WERI-Rb-1 (cell line): ENCODE measurements at regions not wholly inside any gene's neighbourhood (a gene's known extent, or its start where the extent isn't known, plus 50 kb on each side); places are given as distances from the start of the nearest gene placed in this dataset.
"Not testable (repeated sequence)": the region's sequence is repeated elsewhere in the genome, so short reads cannot be mapped to it uniquely, and the experiment has no call there.

Experiments used
- DNase-seq: peaks from one replicate; pipeline ENCODE4 v3.0.0-alpha.2; 2020
- H3K27ac ChIP-seq: fragments of 250-450 bp; sonication (Bioruptor Pico); 2 replicates; pipeline ENCODE4 v1.5.1; 2020; ENCODE audit warnings: mild to moderate bottlenecking, moderate library complexity
- H3K27me3 ChIP-seq: fragments of 250-450 bp; sonication (Bioruptor Pico); 2 replicates; pipeline ENCODE4 v1.5.1; 2021; ENCODE audit warnings: mild to moderate bottlenecking, low read depth, moderate library complexity; ENCODE audit not compliant: insufficient read depth, severe bottlenecking
- H3K36me3 ChIP-seq: fragments of 250-450 bp; sonication (Bioruptor Pico); 2 replicates; pipeline ENCODE4 v1.5.1; 2020; ENCODE audit warnings: mild to moderate bottlenecking, moderate library complexity
- H3K4me3 ChIP-seq: 2 replicates; pipeline ENCODE4 v1.5.1; 2011; ENCODE audit warnings: low read depth, mild to moderate bottlenecking, control low read depth, low read length
- H3K9me3 ChIP-seq: fragments of 250-450 bp; sonication (Bioruptor Pico); 2 replicates; pipeline ENCODE4 v1.5.1; 2021; ENCODE audit warnings: mild to moderate bottlenecking, moderate library complexity; ENCODE audit not compliant: severe bottlenecking
- CTCF ChIP-seq: IDR thresholded peaks from 2 replicates; pipeline ENCODE4 v1.5.1; 2011; ENCODE audit warnings: low read depth, mild to moderate bottlenecking, control low read depth, inconsistent platforms, low read length

- no peaks in the 10 kb centered on the region for H3K27me3 ChIP-seq
- H3K4me3 ChIP-seq = no peak overlapping the region
- no peak for TF ChIP-seq CTCF
- no peaks in the 10 kb centered on the region for H3K36me3 ChIP-seq
- no peak for DNase-seq
- H3K27ac ChIP-seq = no peak overlapping the region
- peaks cover 2% of the 10 kb centered on the region for H3K9me3 ChIP-seq
Measured at GRCh38 chr17:70286391-70286790, 117.1 kb downstream of the KCNJ2 start.

GRCh38 chr17:70288540-70289290 lies 119.4 kb downstream of the KCNJ2 start:
- H3K9me3 ChIP-seq = peaks cover 2% of the 10 kb centered on the region
- H3K4me3 ChIP-seq = no peak overlapping the region
- no peak for TF ChIP-seq CTCF
- no peaks in the 10 kb centered on the region for H3K36me3 ChIP-seq
- H3K27ac ChIP-seq = no peak overlapping the region
- DNase-seq = no peak
- H3K27me3 ChIP-seq = no peaks in the 10 kb centered on the region

- Histone ChIP-seq H3K27ac (no peak overlapping the region), H3K36me3 (no peaks in the 10 kb centered on the region), H3K9me3 (peaks cover 2% of the 10 kb centered on the region), H3K27me3 (no peaks in the 10 kb centered on the region), H3K4me3 (no peak overlapping the region)
- no peak for DNase-seq
- no peak for TF ChIP-seq CTCF
Measured at GRCh38 chr17:70290770-70291169, 121.4 kb downstream of the KCNJ2 start.

GRCh38 chr17:70292366-70292765 lies 123.0 kb downstream of the KCNJ2 start:
- H3K27ac ChIP-seq = no peak overlapping the region
- no peak for TF ChIP-seq CTCF
- no peaks in the 10 kb centered on the region for H3K27me3 ChIP-seq
- no peak overlapping the region for H3K4me3 ChIP-seq
- peaks cover 4% of the 10 kb centered on the region for H3K9me3 ChIP-seq
- H3K36me3 ChIP-seq = no peaks in the 10 kb centered on the region
- DNase-seq = no peak

GRCh38 chr17:70293564-70294310 lies 124.4 kb downstream of the KCNJ2 start:
- H3K27me3 ChIP-seq, H3K9me3 ChIP-seq, H3K4me3 ChIP-seq, H3K27ac ChIP-seq, DNase-seq, H3K36me3 ChIP-seq: not testable (repeated sequence)

- H3K36me3 ChIP-seq = no peaks in the 10 kb centered on the region
- no peak overlapping the region for H3K27ac ChIP-seq
- no peak for TF ChIP-seq CTCF
- DNase-seq = no peak
- no peak overlapping the region for H3K4me3 ChIP-seq
- no peaks in the 10 kb centered on the region for H3K27me3 ChIP-seq
- peaks cover 4% of the 10 kb centered on the region for H3K9me3 ChIP-seq
Measured at GRCh38 chr17:70295329-70295728, 126.0 kb downstream of the KCNJ2 start.
